ENCODE measurements at regions not wholly inside any gene's neighbourhood (a gene's known extent, or its start where the extent isn't known, plus 50 kb on each side); places are given as distances from the start of the nearest gene placed in this dataset.

- no CpG with 5 or more reads among the region's 3 CpGs for WGBS, 2 donors (ENCODE audit: extremely low coverage in 2 of 2, insufficient read length in 2 of 2, insufficient replicate concordance in 1 of 2)
- no peaks in the 10 kb centered on the region for H3K36me3 ChIP-seq (replicated peaks in 1 of 2; ENCODE audit: control insufficient read depth in 2 of 2, insufficient read depth in 2 of 2, low read length in 2 of 2)
- H3K9me3 ChIP-seq (replicated peaks in 1 of 2; ENCODE audit: control insufficient read depth in 2 of 2, insufficient read depth in 1 of 2, low read depth in 1 of 2, low read length in 2 of 2): no peaks in the 10 kb centered on the region
- H3K27me3 ChIP-seq (ENCODE audit: control insufficient read depth in 3 of 3, insufficient read depth in 3 of 3, low read depth in 1 of 3, low read length in 3 of 3): no peaks in the 10 kb centered on the region
- DNase-seq (ENCODE audit: low spot score): no peak
- no peak overlapping the region for H2BK15ac ChIP-seq (ENCODE audit: low read length)
- H3K4me3 ChIP-seq (ENCODE audit: low read length in 2 of 2): no peak overlapping the region
- H4K8ac ChIP-seq (ENCODE audit: low read depth, low read length): no peak overlapping the region
- H3K18ac ChIP-seq (ENCODE audit: low read length): no peak overlapping the region
- no peak overlapping the region for H3K9ac ChIP-seq (ENCODE audit: low read depth, low read length, poor library complexity)
- H2BK120ac ChIP-seq (ENCODE audit: low read depth, low read length): no peak overlapping the region
- H3K4ac ChIP-seq (ENCODE audit: low read length): no peak overlapping the region
- no peak overlapping the region for H2BK5ac ChIP-seq (ENCODE audit: low read length)
- no peak overlapping the region for H2BK12ac ChIP-seq (ENCODE audit: low read length)
- H3K4me1 ChIP-seq (ENCODE audit: control insufficient read depth in 2 of 2, insufficient read depth in 1 of 2, low read depth in 1 of 2, low read length in 2 of 2): no peaks in the 10 kb centered on the region
- no peak overlapping the region for H3K4me2 ChIP-seq (ENCODE audit: insufficient read depth, low read length, poor library complexity, severe bottlenecking)
- H2AFZ ChIP-seq (ENCODE audit: low read length): peak overlapping the region; percentile 68
- H2AK5ac ChIP-seq (ENCODE audit: low read depth, low read length): no peak overlapping the region
- no peak overlapping the region for H3K23ac ChIP-seq (ENCODE audit: low read depth, low read length, poor library complexity)
- H3K79me1 ChIP-seq (ENCODE audit: low read depth, low read length): no peaks in the 10 kb centered on the region
- H3K14ac ChIP-seq (ENCODE audit: low read length): no peak overlapping the region
- no peak overlapping the region for H4K91ac ChIP-seq (ENCODE audit: low read depth, low read length, poor library complexity)
- H3K27ac ChIP-seq (replicated peaks; ENCODE audit: low read length): no peak overlapping the region
Measured at GRCh38 chr3:107271787-107272387, 105.4 kb upstream of the CCDC54 start.

- Histone ChIP-seq H3K27ac (replicated peaks; ENCODE audit: low read length) (no peak overlapping the region), H2BK120ac (ENCODE audit: low read depth, low read length) (no peak overlapping the region), H3K4me1 (ENCODE audit: control insufficient read depth in 2 of 2, insufficient read depth in 1 of 2, low read depth in 1 of 2, low read length in 2 of 2) (no peaks in the 10 kb centered on the region), H4K91ac (ENCODE audit: low read depth, low read length, poor library complexity) (no peak overlapping the region), H3K79me1 (ENCODE audit: low read depth, low read length) (no peaks in the 10 kb centered on the region), H2AK5ac (ENCODE audit: low read depth, low read length) (no peak overlapping the region), H2AFZ (ENCODE audit: low read length) (no peak overlapping the region), H3K9me3 (replicated peaks in 1 of 2; ENCODE audit: control insufficient read depth in 2 of 2, insufficient read depth in 1 of 2, low read depth in 1 of 2, low read length in 2 of 2) (no peaks in the 10 kb centered on the region), H3K4me2 (ENCODE audit: insufficient read depth, low read length, poor library complexity, severe bottlenecking) (no peak overlapping the region), H3K23ac (ENCODE audit: low read depth, low read length, poor library complexity) (no peak overlapping the region), H3K9ac (ENCODE audit: low read depth, low read length, poor library complexity) (no peak overlapping the region), H3K36me3 (replicated peaks in 1 of 2; ENCODE audit: control insufficient read depth in 2 of 2, insufficient read depth in 2 of 2, low read length in 2 of 2) (no peaks in the 10 kb centered on the region), H3K4me3 (ENCODE audit: low read length in 2 of 2) (no peak overlapping the region), H2BK12ac (ENCODE audit: low read length) (no peak overlapping the region), H4K8ac (ENCODE audit: low read depth, low read length) (no peak overlapping the region), H3K27me3 (ENCODE audit: control insufficient read depth in 3 of 3, insufficient read depth in 3 of 3, low read depth in 1 of 3, low read length in 3 of 3) (no peaks in the 10 kb centered on the region), H3K4ac (ENCODE audit: low read length) (no peak overlapping the region), H3K18ac (ENCODE audit: low read length) (no peak overlapping the region), H2BK15ac (ENCODE audit: low read length) (no peak overlapping the region), H3K14ac (ENCODE audit: low read length) (no peak overlapping the region), H2BK5ac (ENCODE audit: low read length) (no peak overlapping the region)
- no peak for DNase-seq (ENCODE audit: low spot score)
- WGBS, 2 donors (ENCODE audit: extremely low coverage in 2 of 2, insufficient read length in 2 of 2, insufficient replicate concordance in 1 of 2): no CpG with 5 or more reads among the region's 2 CpGs
Measured at GRCh38 chr3:107272471-107272870, 104.8 kb upstream of the CCDC54 start.

GRCh38 chr3:107272885-107273284, 104.4 kb upstream of the CCDC54 start:
- Histone ChIP-seq H3K4ac (ENCODE audit: low read length) (no peak overlapping the region), H3K23ac (ENCODE audit: low read depth, low read length, poor library complexity) (no peak overlapping the region), H2AFZ (ENCODE audit: low read length) (no peak overlapping the region), H3K27me3 (ENCODE audit: control insufficient read depth in 3 of 3, insufficient read depth in 3 of 3, low read depth in 1 of 3, low read length in 3 of 3) (no peaks in the 10 kb centered on the region), H4K8ac (ENCODE audit: low read depth, low read length) (no peak overlapping the region), H3K4me1 (ENCODE audit: control insufficient read depth in 2 of 2, insufficient read depth in 1 of 2, low read depth in 1 of 2, low read length in 2 of 2) (no peaks in the 10 kb centered on the region), H3K9me3 (replicated peaks in 1 of 2; ENCODE audit: control insufficient read depth in 2 of 2, insufficient read depth in 1 of 2, low read depth in 1 of 2, low read length in 2 of 2) (no peaks in the 10 kb centered on the region), H3K79me1 (ENCODE audit: low read depth, low read length) (no peaks in the 10 kb centered on the region), H2BK5ac (ENCODE audit: low read length) (no peak overlapping the region), H3K36me3 (replicated peaks in 1 of 2; ENCODE audit: control insufficient read depth in 2 of 2, insufficient read depth in 2 of 2, low read length in 2 of 2) (no peaks in the 10 kb centered on the region), H3K14ac (ENCODE audit: low read length) (no peak overlapping the region), H2BK12ac (ENCODE audit: low read length) (no peak overlapping the region), H4K91ac (ENCODE audit: low read depth, low read length, poor library complexity) (no peak overlapping the region), H3K4me3 (ENCODE audit: low read length in 2 of 2) (no peak overlapping the region), H2AK5ac (ENCODE audit: low read depth, low read length) (no peak overlapping the region), H3K27ac (replicated peaks; ENCODE audit: low read length) (no peak overlapping the region), H3K9ac (ENCODE audit: low read depth, low read length, poor library complexity) (no peak overlapping the region), H3K4me2 (ENCODE audit: insufficient read depth, low read length, poor library complexity, severe bottlenecking) (no peak overlapping the region), H2BK120ac (ENCODE audit: low read depth, low read length) (no peak overlapping the region), H2BK15ac (ENCODE audit: low read length) (no peak overlapping the region), H3K18ac (ENCODE audit: low read length) (no peak overlapping the region)
- no peak for DNase-seq (ENCODE audit: low spot score)
- WGBS, 2 donors (ENCODE audit: extremely low coverage in 2 of 2, insufficient read length in 2 of 2, insufficient replicate concordance in 1 of 2): no CpG with 5 or more reads among the region's 4 CpGs

- H3K4me1 ChIP-seq (ENCODE audit: control insufficient read depth in 2 of 2, insufficient read depth in 1 of 2, low read depth in 1 of 2, low read length in 2 of 2): no peaks in the 10 kb centered on the region
- no CpG with 5 or more reads among the region's 2 CpGs for WGBS, 2 donors (ENCODE audit: extremely low coverage in 2 of 2, insufficient read length in 2 of 2, insufficient replicate concordance in 1 of 2)
- H3K14ac ChIP-seq (ENCODE audit: low read length): no peak overlapping the region
- no peak overlapping the region for H3K18ac ChIP-seq (ENCODE audit: low read length)
- H3K27ac ChIP-seq (replicated peaks; ENCODE audit: low read length): no peak overlapping the region
- no peak overlapping the region for H2BK5ac ChIP-seq (ENCODE audit: low read length)
- H4K8ac ChIP-seq (ENCODE audit: low read depth, low read length): no peak overlapping the region
- no peak for DNase-seq (ENCODE audit: low spot score)
- no peaks in the 10 kb centered on the region for H3K79me1 ChIP-seq (ENCODE audit: low read depth, low read length)
- no peak overlapping the region for H3K4me2 ChIP-seq (ENCODE audit: insufficient read depth, low read length, poor library complexity, severe bottlenecking)
- H2AK5ac ChIP-seq (ENCODE audit: low read depth, low read length): no peak overlapping the region
- no peaks in the 10 kb centered on the region for H3K36me3 ChIP-seq (replicated peaks in 1 of 2; ENCODE audit: control insufficient read depth in 2 of 2, insufficient read depth in 2 of 2, low read length in 2 of 2)
- no peak overlapping the region for H3K23ac ChIP-seq (ENCODE audit: low read depth, low read length, poor library complexity)
- H4K91ac ChIP-seq (ENCODE audit: low read depth, low read length, poor library complexity): no peak overlapping the region
- no peak overlapping the region for H3K4me3 ChIP-seq (ENCODE audit: low read length in 2 of 2)
- H2BK15ac ChIP-seq (ENCODE audit: low read length): no peak overlapping the region
- H3K4ac ChIP-seq (ENCODE audit: low read length): no peak overlapping the region
- no peak overlapping the region for H2AFZ ChIP-seq (ENCODE audit: low read length)
- H3K9me3 ChIP-seq (replicated peaks in 1 of 2; ENCODE audit: control insufficient read depth in 2 of 2, insufficient read depth in 1 of 2, low read depth in 1 of 2, low read length in 2 of 2): no peaks in the 10 kb centered on the region
- no peak overlapping the region for H3K9ac ChIP-seq (ENCODE audit: low read depth, low read length, poor library complexity)
- H2BK120ac ChIP-seq (ENCODE audit: low read depth, low read length): no peak overlapping the region
- H3K27me3 ChIP-seq (ENCODE audit: control insufficient read depth in 3 of 3, insufficient read depth in 3 of 3, low read depth in 1 of 3, low read length in 3 of 3): no peaks in the 10 kb centered on the region
- no peak overlapping the region for H2BK12ac ChIP-seq (ENCODE audit: low read length)
Measured at GRCh38 chr3:107273771-107274170, 103.5 kb upstream of the CCDC54 start.

Data from neuronal stem cell (in vitro differentiated cells).